ENCODE measurements at regions not wholly inside any gene's neighbourhood (a gene's known extent, or its start where the extent isn't known, plus 50 kb on each side); places are given as distances from the start of the nearest gene placed in this dataset.

- no peak for DNase-seq (ENCODE audit: low read depth)
These were observed 374.0 kb downstream of the SV2B start for GRCh38 chr15:91473894-91474545.

- no peak for DNase-seq (ENCODE audit: low read depth)
These were observed 376.6 kb upstream of the SLCO3A1 start for GRCh38 chr15:91476861-91477260.

- no peak for DNase-seq (ENCODE audit: low read depth)
These were observed 374.8 kb upstream of the SLCO3A1 start for GRCh38 chr15:91478717-91479191.

- DNase-seq (ENCODE audit: low read depth), result no peak
These were observed 373.1 kb upstream of the SLCO3A1 start for GRCh38 chr15:91480426-91480825.

- DNase-seq (ENCODE audit: low read depth), result no peak
These were observed 370.7 kb upstream of the SLCO3A1 start for GRCh38 chr15:91482799-91483198.

- DNase-seq (ENCODE audit: low read depth), result no peak
These were observed 369.4 kb upstream of the SLCO3A1 start for GRCh38 chr15:91484141-91484540.

- DNase-seq (ENCODE audit: low read depth), result no peak
These were observed 365.1 kb upstream of the SLCO3A1 start for GRCh38 chr15:91488452-91488851.

- DNase-seq (ENCODE audit: low read depth), result no peak
These were observed 363.3 kb upstream of the SLCO3A1 start for GRCh38 chr15:91490211-91490610.

GRCh38 chr15:91491101-91491950 lies 362.2 kb upstream of the SLCO3A1 start:
- DNase-seq (ENCODE audit: low read depth), result no peak

- DNase-seq (ENCODE audit: low read depth), result no peak
These were observed 356.5 kb upstream of the SLCO3A1 start for GRCh38 chr15:91496754-91497691.

- no peak for DNase-seq (ENCODE audit: low read depth)
These were observed 355.3 kb upstream of the SLCO3A1 start for GRCh38 chr15:91498046-91498748.

- no peak for DNase-seq (ENCODE audit: low read depth)
These were observed 354.8 kb upstream of the SLCO3A1 start for GRCh38 chr15:91498749-91499062.

GRCh38 chr15:91499774-91500383 lies 353.6 kb upstream of the SLCO3A1 start:
- no peak for DNase-seq (ENCODE audit: low read depth)

GRCh38 chr15:91508633-91509032 lies 344.9 kb upstream of the SLCO3A1 start:
- DNase-seq (ENCODE audit: low read depth), result peak; percentile 49

- DNase-seq (ENCODE audit: low read depth), result no peak
These were observed 339.4 kb upstream of the SLCO3A1 start for GRCh38 chr15:91514147-91514546.

- DNase-seq (ENCODE audit: low read depth), result peak; percentile 67
These were observed 338.2 kb upstream of the SLCO3A1 start for GRCh38 chr15:91515188-91515754.

- no peak for DNase-seq (ENCODE audit: low read depth)
These were observed 336.6 kb upstream of the SLCO3A1 start for GRCh38 chr15:91516866-91517265.

GRCh38 chr15:91517491-91518200 lies 335.9 kb upstream of the SLCO3A1 start:
- no peak for DNase-seq (ENCODE audit: low read depth)

- no peak for DNase-seq (ENCODE audit: low read depth)
These were observed 332.7 kb upstream of the SLCO3A1 start for GRCh38 chr15:91520850-91521249.

- no peak for DNase-seq (ENCODE audit: low read depth)
These were observed 332.0 kb upstream of the SLCO3A1 start for GRCh38 chr15:91521548-91521947.
